ENCODE measurements at regions not wholly inside any gene's neighbourhood (a gene's known extent, or its start where the extent isn't known, plus 50 kb on each side); places are given as distances from the start of the nearest gene placed in this dataset.

DNA sequence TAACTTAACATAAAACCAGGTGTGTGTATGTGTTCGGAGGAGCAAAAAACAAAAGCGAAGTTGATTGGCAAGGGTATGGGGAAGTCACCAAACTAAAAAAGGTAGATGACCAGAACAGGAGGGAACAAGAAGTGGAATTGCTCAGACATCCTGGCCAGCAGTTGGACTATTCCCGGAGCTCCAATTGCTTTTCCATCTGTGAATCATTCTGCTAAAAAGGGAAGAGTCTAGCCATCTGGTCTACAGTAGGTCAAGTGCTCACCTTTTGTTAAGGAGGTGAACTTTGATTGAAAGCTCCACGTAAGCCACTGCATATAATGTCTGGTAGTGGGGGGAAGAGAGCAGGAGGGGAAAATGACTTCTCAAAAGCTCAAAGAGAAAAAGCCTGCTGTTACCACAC is 50.0 kb upstream of the BET1 start:
- no peak for DNase-seq

GRCh38 chr7:94055963-94056362 is 51.8 kb upstream of the BET1 start:
- no peak for DNase-seq

DNA sequence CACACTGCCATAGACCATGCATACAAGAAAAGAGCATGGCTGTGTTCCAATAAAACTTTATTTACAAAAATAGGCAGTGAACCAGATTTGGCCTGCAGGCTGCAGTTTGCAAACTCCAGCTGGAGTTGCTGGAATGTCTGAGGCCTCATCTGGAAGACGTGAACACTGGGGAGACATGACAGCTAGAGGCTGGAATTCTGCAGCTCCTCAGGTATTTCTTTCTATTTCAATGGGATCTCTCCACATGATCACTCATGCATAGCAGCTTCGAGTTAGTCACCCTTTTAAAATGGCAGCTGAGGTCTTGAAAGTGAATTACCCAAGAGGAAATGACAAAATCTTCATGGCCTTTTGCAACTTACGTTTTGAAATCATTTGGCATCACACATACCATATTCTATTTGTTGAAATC is 52.6 kb upstream of the BET1 start:
- no peak for DNase-seq

DNA sequence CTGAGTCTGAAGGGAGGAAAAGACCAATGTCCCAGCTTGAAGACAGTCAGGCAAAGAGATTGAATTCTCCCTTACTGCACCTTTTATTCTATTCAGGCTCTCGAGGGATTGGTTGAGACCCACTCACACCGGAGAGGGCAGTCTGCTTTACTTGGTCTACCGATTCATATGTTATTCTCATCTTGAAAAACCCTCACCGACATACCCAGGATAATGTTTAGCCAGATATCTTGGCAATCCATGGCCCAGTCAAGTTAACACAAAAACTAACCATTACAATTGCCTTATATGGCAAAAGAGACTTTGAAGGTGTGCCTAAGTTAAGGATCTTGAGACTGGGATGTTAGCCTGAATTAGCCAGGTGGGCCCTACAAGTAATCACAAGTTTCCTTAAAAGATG is 53.8 kb upstream of the BET1 start:
- DNase-seq, result no peak

DNA sequence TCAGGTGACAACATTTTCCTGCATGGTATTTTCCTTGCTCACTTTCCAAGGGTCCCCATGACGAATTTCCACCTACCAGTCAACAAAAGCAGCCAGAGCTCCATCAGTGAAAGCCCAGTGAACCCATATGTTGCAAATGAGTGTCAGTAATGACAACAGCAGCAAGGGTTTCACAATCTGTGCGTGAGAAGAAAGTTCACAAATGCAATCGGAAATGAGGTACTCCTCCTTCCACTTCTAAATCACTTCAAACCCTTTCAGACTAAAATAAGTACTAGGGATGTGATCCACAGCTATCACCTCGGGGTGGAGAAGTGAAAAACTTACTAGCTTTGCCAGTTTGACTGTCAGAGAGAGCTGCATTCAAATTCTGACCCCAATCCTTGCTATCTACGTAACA is 55.6 kb upstream of the BET1 start:
- DNase-seq, result no peak

DNA sequence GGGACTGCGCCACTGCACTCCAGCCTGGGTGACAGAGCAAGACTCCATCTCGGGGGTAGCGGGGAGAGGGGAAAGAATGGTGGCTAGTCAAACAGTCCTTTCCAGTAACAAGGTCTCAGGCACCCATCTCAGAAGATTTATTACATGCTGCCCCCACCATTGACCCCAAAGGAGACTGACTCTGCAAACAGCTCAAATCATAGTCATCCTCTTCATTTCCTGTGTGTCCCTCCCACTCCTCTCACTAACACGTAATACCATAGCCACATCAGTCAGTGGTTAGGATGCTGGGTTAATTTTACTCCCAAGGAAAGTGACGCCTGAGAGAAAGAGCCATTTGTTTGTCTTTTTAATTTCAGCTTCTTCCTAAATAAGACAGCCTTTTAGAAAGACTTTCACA is 56.6 kb upstream of the BET1 start:
- no peak for DNase-seq

GRCh38 chr7:94061326-94061725 is 57.2 kb upstream of the BET1 start:
- DNase-seq, result no peak

- DNase-seq, result no peak
These were observed 58.2 kb upstream of the BET1 start for GRCh38 chr7:94062372-94062771.

DNA sequence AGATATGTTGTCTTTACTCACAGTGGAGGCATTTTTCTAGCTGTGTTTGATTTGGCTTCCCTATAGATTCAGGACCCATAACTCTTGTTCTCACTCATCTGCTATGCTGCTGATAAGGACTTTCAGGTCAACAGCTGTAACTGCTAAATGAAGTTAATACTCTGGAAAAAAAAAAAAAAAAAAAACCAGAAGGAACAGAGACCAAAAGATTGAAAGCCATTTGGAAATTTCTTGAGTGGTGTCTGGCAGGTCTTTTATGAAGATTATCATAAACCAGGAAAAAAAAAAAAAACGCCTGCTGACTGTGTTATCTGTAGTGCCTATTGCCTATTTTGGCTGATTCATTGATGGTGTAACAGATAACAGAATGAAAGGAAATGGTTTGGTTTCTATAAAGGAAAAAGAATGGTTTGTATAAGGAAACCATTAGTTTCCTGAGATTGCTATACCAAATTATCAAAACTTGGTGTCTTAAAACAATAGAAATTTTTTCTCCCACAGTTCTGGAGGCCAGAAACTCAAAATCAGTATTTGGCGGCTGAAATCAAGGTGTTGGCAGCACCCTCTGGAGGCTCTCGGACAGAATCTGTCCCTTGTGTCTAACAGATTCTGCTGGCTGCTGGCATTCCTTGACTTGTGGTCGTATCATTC is 60.5 kb upstream of the BET1 start:
- no peak for DNase-seq

DNA sequence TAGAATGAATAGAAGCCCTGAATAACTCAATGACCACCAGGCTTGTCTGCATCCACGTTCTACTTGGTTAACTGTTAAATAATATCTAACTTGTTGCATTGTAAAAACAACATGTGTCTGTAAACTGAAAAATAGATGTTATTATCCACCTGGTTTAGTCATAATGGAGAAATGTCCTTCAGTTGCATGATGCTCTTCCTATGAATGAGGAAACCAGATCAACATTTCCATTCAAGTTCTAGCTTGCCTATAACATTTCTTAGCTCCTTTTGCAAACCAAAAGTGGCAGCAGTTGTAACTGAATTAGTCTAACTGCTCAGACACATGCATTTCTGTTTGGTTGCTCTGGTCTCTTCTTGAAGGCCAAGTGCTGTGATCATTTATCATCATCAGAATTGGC is 62.9 kb upstream of the BET1 start:
- DNase-seq, result no peak

DNA sequence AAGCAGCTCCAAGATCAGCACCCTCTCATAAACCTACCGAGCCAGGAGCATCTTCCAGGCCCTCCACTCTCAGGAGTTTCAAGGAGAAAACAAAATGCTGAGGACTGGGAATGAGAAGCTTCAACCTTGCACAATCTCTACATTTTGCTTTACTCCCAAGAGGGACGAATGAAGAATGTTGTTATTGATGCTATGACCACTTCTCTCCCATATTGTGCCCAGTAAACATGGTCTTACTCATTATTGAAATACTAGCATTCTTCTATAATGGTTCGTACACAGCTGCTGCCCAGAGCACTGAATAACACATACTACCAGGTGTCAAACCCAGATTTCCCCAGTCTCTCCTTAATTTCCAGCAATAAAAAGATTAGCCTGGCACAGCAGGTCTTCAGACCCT is 63.4 kb upstream of the BET1 start:
- no peak for DNase-seq

- no peak for DNase-seq
These were observed 65.1 kb upstream of the BET1 start for GRCh38 chr7:94069162-94069739.

DNA sequence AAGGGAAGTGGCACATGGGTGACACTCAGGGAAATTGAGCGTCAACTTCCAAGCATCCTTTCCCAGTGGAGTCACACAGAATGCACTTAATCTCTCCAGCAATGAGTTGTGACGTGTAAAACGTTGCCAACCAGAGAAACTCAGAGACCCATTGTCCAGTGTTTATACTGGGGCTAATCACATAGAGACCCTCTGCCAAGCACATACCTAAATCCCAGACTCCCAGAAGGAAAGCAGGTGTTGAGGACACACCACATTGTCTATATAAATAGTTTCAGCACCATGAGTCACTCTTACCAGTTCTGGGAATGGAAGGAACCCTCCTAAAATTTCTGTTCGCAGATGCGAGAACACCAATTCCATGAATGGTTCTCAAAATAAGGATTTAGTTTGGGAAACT is 76.4 kb upstream of the BET1 start:
- DNase-seq, result no peak

DNA sequence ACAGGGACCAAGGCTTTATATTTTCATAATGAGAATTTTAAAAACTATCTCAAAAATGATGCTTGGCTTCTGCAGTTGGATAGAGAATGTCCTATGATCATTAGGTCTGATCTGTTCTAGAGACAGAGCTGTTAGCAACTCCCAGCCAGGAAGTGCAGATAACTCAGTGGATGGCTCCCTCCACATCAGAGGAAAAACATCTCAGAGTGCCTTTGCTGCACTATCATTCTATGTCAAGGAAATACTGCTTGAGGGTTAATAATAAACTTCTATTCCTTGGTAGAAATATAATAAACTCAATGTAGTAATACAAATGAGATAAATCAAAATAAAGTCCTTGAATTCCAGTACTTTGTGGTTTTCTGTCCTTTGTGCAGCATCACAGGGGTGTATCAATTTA is 78.0 kb upstream of the BET1 start:
- no peak for DNase-seq

DNA sequence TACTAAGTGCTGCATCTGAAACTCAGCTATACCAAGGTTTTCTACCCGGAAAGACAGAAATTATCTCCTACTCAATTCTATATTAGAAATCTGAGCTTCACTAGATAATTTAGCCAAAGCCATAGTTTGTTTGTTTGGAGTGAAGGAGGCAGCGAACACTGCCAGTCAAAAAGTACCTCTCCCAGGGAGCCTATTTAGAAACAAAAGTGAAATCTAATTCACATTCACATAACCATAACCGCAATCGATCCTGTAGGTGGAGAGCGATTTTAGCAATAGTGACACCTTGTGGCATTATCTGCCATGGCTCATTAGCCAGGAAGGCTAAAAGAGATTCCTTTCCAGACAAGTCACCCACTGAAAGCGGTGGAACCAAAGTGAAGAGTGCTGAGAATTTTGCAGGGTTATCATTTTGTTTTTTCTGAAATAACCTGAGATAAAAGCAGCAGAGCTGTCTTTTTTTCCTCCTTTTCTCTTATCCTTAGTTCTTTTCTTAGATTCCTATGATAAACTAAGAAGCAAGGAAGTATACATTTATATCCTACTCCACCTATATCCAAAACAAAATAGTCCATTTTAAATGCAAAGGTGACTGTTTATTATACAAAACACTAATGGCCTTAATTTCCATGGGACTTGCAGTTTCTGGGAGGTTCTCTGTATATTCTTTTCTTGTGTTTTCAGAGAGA is 83.7 kb upstream of the BET1 start:
- DNase-seq, result peak; percentile 11

GRCh38 chr7:94088560-94088959 is 84.4 kb upstream of the BET1 start:
- DNase-seq, result no peak

- DNase-seq, result no peak
These were observed 85.7 kb upstream of the BET1 start for GRCh38 chr7:94089806-94090205.

GRCh38 chr7:94092980-94093379 is 88.8 kb upstream of the BET1 start:
- DNase-seq, result no peak

DNA sequence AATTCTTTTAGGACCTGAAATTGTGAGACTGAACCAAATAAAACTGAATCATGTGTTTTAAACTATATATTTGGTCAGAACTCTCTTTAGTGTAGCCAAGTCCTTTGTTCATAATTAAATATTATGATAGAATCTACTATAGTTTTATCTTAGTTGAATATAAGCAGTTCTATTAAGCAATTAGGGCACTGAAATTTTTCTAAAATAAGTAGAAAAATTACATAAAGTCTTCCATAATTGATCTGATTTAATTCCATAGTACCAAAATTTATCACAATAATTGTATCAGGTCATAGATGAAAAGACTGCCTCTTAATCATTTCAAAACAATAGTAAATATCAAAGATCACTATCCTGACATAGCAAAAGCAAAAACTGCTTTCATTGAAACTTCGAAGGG is 90.1 kb upstream of the BET1 start:
- no peak for DNase-seq

DNA sequence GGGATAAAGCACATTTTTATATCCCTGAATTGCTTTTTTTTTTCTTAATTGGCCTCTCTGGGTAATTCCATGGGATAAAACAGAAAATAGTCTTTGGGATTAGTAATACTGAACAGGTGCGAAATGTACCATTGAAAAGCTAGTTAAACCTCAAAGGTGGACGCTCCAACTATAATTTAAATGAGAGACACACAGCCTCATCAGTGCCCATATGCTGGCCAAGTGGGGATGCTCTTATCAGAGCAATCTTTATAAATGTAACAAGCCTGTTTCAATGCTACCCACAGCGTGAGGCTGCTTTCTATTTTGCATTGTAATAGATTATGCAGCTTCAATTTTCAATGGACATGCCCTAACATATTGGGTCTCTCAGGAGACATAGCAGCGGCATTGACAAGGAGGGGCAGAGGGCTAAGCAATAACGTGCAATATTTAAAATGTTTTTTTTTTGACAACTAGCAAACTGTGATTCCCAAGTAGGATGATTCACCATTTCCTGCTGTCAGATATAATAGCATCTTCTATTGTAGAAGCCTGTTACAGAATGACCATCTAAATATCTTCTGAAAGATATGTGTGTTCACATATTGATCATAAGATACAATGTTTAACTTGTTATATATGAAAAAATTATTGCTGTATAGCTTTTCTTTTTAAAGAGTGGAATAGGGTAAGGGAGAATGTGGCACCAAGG is 91.3 kb upstream of the BET1 start:
- DNase-seq, result no peak

DNA sequence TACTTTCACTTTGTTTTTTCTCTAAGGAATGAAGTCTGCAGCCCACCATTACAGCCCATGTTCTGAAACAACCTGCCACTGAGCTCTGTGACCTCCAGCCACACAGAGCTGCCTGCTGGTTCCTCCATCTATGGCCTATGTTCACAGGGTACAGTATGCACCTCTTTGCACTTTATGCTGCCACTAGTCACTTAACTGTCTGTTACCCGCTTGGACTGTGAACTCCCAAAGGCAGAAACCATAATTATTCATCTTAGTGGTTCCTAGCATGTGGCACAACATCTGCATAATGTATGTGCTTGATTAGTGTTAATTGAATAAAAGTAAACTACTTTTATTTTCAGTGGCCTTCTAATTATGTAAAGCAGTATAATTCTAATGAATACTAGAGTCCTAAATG is 95.5 kb upstream of the BET1 start:
- DNase-seq, result no peak

DNA sequence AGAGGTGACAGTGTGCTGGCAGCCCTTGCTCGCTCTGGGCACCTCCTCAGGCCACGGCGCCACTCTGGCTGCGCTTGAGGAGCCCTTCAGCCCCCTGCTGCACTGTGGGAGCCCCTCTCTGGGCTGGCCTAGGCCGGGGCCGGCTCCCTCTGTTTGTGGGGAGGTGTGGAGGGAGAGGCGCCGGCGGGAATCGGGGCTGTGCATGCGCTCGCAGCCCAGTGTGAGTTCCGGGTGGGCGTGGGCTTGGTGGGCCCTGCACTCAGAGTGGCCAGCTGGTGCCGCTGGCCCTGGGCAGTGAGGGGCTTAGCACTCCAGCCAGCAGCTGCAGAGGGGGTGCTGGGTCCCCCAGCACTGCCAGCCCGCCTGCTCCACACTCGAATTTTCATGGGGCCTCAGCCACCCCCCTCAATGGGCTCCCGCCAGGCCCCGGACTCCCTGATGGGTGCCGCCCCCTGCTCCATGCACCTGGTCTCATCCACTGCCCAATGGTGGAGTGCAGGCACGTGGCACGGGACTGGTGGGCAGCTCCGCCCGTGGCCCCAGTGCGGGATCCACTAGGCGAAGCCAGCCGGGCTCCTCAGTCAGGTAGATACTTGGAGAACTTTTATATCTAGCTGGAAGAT is 96.7 kb upstream of the BET1 start:
- DNase-seq, result no peak

DNA sequence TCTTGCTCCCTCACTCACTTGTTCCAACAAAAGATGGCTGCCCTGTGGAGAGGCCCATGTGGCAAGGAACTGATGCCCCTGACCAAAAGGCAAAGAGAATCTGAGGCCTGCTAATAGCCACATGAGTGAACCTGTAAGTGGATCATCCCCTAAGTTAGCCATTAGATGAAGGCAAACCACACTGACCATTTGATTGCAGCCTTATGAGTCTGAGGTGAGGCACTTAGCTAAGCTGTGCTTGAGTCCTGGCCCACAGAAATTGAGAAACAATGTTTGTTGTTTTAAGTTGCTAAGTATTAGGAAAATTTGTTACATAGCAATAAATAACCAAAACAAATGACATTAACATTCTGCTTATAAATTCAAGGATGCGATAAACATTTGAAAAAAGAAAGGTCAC is 100.1 kb upstream of the BET1 start:
- DNase-seq, result no peak

DNA sequence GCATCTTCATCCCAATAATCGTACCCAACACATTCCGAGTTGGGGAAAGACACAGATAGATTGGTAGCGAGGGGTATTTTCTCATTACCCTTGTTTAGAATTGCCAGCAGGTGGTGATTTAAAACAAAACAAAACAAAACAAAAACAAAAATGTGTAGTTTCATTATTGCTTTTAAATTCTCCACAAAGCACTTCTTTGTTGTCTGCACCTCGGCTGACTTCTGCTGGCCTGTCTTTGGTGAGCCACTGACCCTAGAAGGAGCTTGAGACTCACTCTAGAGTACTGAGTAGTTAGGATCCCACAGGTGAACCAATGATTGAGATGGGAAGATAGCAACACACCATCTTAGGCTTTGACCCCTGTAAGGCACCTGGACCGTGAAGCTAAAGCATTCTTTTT is 105.4 kb upstream of the BET1 start:
- DNase-seq, result no peak
